D721Med (cell line): ENCODE measurements at regions not wholly inside any gene's neighbourhood (a gene's known extent, or its start where the extent isn't known, plus 50 kb on each side); places are given as distances from the start of the nearest gene placed in this dataset.

Experiments
- DNase-seq: peaks from one replicate; pipeline ENCODE4 v3.0.0; 2011; ENCODE audit warnings: low spot score; ENCODE audit not compliant: insufficient read length
- FAIRE-seq: peaks from 2 replicates; lab custom pipeline; 2011; peaks lifted over from hg19 to GRCh38; lab: Jason Lieb, UNC
- TF ChIP-seq, protein P1 (sequence below): IDR thresholded peaks from 2 replicates; pipeline ENCODE4 v1.5.1; 2012; ENCODE audit warnings: mild to moderate bottlenecking, control low read depth; ENCODE audit not compliant: insufficient read depth; ENCODE audit errors: missing control alignments

DNA sequence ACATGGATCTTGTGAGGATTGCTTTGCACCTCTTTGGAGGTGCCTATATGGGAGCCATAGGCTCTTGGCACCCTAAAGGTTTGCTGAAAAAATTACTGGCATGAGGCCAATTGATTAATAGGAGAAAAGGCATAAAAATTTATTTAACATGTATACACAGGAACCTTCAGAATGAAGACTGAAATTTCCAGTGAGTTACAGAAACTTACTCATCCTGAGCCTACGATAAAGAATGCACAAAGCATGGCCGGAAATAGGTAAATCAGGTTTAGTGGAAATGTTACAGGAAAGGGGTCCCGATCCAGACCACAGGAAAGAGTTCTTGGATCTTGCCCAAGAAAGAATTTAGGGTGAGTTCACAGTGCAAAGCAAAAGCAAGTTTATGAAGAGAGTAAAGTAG lies 625.3 kb downstream of the MMUT start:
- FAIRE-seq (no peak), DNase-seq (no peak)
- TF ChIP-seq, protein P1, sequence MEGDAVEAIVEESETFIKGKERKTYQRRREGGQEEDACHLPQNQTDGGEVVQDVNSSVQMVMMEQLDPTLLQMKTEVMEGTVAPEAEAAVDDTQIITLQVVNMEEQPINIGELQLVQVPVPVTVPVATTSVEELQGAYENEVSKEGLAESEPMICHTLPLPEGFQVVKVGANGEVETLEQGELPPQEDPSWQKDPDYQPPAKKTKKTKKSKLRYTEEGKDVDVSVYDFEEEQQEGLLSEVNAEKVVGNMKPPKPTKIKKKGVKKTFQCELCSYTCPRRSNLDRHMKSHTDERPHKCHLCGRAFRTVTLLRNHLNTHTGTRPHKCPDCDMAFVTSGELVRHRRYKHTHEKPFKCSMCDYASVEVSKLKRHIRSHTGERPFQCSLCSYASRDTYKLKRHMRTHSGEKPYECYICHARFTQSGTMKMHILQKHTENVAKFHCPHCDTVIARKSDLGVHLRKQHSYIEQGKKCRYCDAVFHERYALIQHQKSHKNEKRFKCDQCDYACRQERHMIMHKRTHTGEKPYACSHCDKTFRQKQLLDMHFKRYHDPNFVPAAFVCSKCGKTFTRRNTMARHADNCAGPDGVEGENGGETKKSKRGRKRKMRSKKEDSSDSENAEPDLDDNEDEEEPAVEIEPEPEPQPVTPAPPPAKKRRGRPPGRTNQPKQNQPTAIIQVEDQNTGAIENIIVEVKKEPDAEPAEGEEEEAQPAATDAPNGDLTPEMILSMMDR, result no peak

DNA sequence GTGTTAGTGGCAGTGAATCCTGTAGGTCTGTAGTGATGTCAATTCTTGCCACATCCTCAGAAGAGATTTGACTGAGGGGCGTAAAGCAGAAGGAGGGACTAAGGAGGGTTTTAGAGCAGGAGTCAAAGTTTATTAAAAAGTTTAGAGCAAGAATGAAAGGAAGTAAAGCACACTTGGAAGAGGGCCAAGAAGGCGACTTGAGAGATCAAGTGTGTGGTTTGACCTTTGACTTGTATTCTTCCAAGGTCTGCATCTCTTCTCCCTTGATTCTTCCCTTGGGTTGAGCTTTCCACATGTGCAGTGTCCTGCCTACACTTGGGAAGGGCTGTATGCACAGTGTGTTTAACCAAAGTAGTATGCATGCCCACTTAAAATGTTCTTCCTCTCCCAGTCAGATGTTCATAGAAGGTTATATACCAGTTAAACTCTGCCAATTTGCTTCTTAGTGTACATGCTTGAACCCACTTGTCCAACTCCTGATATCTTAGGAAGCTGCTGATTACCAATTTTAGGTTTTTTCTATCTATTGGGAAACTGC lies 627.6 kb downstream of the MMUT start:
- DNase-seq, result no peak
- FAIRE-seq, result no peak
- TF ChIP-seq, protein P1, result no peak

DNA sequence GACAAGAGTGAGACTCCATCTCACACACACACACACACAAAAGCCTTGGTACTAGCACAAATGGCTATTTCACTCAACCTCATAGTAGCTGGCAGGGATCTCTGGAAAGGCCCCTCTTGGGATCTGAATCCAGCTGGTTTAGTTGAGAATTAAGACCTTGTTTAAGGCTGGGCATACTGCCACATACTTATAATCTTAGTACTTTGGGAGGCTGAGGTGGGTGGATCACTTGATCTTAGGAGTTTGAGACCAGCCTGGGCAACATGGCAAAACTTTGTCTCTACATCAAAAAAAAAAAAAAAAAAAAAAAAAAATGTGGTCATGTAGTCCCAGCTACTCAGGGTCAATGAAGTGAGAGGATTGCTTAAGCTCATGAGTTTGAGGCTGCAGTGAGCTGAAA lies 628.3 kb downstream of the MMUT start:
- DNase-seq (no peak), FAIRE-seq (no peak)
- TF ChIP-seq, protein P1, result no peak

DNA sequence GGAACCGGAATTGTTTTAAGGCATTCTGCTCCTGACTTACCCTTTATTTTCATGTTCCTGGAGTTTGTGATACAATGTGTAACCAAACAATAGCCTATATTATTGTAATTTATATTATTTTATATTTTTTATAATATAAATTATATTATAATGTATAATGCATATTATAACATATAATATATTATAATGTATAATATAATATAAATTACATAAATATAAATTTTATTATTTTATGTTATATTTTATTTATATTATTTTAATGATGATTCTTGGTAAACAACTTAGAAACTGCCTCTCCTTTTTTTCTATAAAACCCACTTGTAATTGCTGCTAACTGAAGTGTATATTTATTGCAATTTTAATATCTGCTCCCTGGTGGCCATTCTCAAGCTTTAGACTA lies 629.1 kb downstream of the MMUT start:
- FAIRE-seq (no peak), DNase-seq (no peak)
- TF ChIP-seq, protein P1, result no peak

DNA sequence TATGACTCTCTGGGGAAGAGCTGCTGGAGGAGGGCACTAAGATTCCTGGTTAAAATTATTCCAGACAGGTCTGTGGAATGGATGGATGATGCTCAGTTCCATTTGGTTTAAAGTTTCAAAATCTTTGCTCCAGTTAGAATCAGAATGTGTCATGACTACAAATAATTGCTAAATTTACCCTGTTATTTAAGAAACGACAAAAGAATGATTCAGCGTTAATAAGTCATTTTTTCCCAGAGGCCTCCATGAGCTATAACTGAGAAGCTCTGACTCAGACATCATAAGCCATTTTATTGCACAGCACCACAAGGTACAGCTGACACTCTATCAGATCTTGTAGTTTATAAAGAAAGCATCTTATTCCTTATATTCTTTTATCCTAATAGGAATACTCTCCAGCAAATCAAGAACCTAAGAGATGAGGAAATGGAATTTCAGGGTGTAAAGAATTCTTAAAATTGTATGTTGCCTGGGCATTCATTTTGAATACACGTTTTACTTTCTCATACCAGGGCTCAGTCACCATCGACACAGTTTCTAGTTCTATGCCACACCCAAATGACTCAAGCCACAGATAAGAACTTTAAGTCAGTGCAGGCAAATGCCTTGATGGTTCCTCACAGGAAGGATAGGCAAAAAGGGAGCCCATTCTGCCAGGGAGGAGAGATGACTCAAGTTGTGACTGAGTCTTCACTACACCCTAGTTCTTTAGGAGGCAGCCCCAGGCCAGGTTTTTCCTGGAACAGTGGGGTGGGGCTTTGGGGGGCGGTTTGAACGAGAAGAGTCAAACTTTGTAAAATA lies 636.0 kb downstream of the MMUT start:
- FAIRE-seq (no peak), DNase-seq (no peak)
- TF ChIP-seq, protein P1, result no peak

DNA sequence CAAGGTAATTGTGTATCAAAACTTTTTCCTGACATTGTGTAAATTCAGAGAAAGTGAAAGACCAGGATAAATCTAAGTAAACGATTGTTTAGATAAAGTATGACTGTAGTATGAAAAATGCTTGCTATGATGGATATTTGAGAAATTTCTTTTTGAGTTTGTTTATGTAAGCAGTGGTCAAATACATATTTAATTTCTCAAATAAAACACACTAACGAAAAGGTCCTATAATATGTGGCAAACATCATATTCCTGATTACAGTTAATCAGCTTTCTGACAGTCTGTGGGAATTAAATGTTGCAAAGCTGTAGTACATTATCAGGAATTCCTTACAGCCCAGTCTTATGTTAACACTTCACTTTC lies 636.9 kb downstream of the MMUT start:
- TF ChIP-seq, protein P1, result no peak
- no peak for DNase-seq
- FAIRE-seq, result no peak
